Tibial nerve (tissue), 4 donors: ENCODE measurements at regions not wholly inside any gene's neighbourhood (a gene's known extent, or its start where the extent isn't known, plus 50 kb on each side); places are given as distances from the start of the nearest gene placed in this dataset.

Experiments
- EP300 ChIP-seq, 2 donors: sonication (generic); formaldehyde crosslinking; IDR thresholded peaks; one replicate each; pipeline ENCODE4 v1.6.1; 2017; ENCODE audit warnings: antibody characterized with exemption in 2 of 2, mild to moderate bottlenecking in 1 of 2
- POLR2A ChIP-seq, 2 donors: fragments of 450-650 bp; IDR thresholded peaks; one replicate each; pipeline ENCODE4 v1.6.1; 2017; ENCODE audit warnings: antibody characterized with exemption in 2 of 2, mild to moderate bottlenecking in 2 of 2, moderate library complexity in 2 of 2
- TF ChIP-seq, protein P1 (sequence below), 5 experiments: fragments of 200-600 bp in 3 of 5; fragments of 450-650 bp in 2 of 5; sonication (generic) in 3 of 5; IDR thresholded peaks; one replicate each; pipeline ENCODE4 v1.5.1; 2016 to 2019; ENCODE audit warnings: antibody characterized with exemption in 5 of 5, mild to moderate bottlenecking in 3 of 5, moderate library complexity in 2 of 5

DNA sequence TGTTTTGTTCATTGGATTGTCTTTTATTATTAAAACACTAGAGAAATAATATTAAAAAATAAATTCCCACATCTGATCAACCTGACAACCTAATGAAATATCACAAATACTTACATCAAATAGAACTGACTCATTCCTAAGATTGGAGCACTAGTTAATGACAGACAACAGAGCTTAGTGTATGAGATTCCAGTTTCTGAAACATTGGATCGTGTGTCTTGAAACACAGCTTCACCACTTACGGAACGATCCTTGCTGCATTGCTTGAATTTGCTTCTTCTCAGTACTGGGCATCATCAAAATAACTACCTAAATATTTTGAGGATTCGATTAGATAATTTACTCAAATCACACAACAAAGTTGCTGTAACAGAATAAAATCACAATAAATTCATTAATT lies 667.2 kb upstream of the CDH18 start:
- TF ChIP-seq, protein P1, sequence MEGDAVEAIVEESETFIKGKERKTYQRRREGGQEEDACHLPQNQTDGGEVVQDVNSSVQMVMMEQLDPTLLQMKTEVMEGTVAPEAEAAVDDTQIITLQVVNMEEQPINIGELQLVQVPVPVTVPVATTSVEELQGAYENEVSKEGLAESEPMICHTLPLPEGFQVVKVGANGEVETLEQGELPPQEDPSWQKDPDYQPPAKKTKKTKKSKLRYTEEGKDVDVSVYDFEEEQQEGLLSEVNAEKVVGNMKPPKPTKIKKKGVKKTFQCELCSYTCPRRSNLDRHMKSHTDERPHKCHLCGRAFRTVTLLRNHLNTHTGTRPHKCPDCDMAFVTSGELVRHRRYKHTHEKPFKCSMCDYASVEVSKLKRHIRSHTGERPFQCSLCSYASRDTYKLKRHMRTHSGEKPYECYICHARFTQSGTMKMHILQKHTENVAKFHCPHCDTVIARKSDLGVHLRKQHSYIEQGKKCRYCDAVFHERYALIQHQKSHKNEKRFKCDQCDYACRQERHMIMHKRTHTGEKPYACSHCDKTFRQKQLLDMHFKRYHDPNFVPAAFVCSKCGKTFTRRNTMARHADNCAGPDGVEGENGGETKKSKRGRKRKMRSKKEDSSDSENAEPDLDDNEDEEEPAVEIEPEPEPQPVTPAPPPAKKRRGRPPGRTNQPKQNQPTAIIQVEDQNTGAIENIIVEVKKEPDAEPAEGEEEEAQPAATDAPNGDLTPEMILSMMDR (IDR thresholded peaks at IDR 0.05) = no peak
- TF ChIP-seq POLR2A (IDR thresholded peaks at IDR 0.05) = no peak
- no peak for TF ChIP-seq EP300 (IDR thresholded peaks at IDR 0.05)
